ENCODE measurements at regions not wholly inside any gene's neighbourhood (a gene's known extent, or its start where the extent isn't known, plus 50 kb on each side); places are given as distances from the start of the nearest gene placed in this dataset.
"Not testable (repeated sequence)": the region's sequence is repeated elsewhere in the genome, so short reads cannot be mapped to it uniquely, and the experiment has no call there.

DNA sequence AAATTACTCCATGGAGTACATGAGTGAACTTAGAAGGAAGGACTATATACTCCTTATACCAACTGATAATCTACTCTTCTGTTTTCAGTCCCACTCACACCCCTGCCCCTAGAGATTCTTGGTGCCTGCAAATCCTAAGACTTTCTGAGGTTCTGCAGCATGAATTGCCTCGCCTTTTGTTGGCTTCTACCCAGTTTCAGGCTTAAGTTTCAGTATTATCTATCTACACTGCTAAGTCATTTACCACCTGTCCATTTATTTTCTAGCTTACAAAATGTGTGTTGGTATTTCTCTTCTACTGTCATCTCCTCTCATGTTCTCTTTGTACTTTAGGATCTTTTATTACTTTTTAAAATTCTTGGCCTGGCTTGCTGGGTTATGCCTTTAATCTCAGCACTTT, 94.4 kb upstream of the AMOT start:
- ATAC-seq: no peak

DNA sequence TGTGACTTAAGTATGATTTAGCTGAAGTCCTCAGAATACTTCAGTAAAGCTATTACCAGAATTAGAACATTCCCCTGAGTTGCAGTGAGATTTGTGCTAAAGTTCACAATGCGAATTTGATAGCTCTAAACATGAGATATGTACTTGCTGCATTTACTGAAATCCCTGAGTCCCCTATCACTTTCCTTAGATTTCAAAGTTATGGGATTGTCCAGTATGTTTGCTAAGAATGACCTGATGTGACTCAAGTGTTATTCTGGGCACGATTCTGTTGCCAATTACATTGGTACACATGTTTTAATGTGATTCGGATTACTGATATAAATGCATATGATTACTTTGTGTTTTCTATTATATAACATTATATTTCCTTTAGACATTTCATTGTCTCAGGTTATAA, 91.3 kb upstream of the AMOT start:
- TF ChIP-seq ARNTL (CRISPR knock-in tag; IDR thresholded peaks at IDR 0.05; ENCODE audit: borderline replicate concordance, low read depth) (no peak), ISL1 (CRISPR knock-in tag; IDR thresholded peaks at IDR 0.05) (no peak), TOX (CRISPR knock-in tag; IDR thresholded peaks at IDR 0.05; ENCODE audit: borderline replicate concordance) (no peak), ZNF70 (CRISPR knock-in tag; IDR thresholded peaks at IDR 0.05) (no peak), ZFP3 (CRISPR knock-in tag; IDR thresholded peaks at IDR 0.05) (no peak), TCF4 (CRISPR knock-in tag; IDR thresholded peaks at IDR 0.05; ENCODE audit: borderline replicate concordance) (no peak), ZFP30 (CRISPR knock-in tag; IDR thresholded peaks at IDR 0.05) (no peak)
- TF ChIP-seq, protein P1, sequence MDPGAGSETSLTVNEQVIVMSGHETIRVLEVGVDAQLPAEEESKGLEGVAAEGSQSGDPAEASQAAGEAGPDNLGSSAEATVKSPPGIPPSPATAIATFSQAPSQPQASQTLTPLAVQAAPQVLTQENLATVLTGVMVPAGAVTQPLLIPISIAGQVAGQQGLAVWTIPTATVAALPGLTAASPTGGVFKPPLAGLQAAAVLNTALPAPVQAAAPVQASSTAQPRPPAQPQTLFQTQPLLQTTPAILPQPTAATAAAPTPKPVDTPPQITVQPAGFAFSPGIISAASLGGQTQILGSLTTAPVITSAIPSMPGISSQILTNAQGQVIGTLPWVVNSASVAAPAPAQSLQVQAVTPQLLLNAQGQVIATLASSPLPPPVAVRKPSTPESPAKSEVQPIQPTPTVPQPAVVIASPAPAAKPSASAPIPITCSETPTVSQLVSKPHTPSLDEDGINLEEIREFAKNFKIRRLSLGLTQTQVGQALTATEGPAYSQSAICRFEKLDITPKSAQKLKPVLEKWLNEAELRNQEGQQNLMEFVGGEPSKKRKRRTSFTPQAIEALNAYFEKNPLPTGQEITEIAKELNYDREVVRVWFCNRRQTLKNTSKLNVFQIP (CRISPR knock-in tag; IDR thresholded peaks at IDR 0.05; ENCODE audit: borderline replicate concordance, low read depth): no peak
- TF ChIP-seq, protein P2, sequence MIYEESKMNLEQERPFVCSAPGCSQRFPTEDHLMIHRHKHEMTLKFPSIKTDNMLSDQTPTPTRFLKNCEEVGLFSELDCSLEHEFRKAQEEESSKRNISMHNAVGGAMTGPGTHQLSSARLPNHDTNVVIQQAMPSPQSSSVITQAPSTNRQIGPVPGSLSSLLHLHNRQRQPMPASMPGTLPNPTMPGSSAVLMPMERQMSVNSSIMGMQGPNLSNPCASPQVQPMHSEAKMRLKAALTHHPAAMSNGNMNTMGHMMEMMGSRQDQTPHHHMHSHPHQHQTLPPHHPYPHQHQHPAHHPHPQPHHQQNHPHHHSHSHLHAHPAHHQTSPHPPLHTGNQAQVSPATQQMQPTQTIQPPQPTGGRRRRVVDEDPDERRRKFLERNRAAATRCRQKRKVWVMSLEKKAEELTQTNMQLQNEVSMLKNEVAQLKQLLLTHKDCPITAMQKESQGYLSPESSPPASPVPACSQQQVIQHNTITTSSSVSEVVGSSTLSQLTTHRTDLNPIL (CRISPR knock-in tag; IDR thresholded peaks at IDR 0.05; ENCODE audit: low read depth): no peak
- TF ChIP-seq, protein P3, sequence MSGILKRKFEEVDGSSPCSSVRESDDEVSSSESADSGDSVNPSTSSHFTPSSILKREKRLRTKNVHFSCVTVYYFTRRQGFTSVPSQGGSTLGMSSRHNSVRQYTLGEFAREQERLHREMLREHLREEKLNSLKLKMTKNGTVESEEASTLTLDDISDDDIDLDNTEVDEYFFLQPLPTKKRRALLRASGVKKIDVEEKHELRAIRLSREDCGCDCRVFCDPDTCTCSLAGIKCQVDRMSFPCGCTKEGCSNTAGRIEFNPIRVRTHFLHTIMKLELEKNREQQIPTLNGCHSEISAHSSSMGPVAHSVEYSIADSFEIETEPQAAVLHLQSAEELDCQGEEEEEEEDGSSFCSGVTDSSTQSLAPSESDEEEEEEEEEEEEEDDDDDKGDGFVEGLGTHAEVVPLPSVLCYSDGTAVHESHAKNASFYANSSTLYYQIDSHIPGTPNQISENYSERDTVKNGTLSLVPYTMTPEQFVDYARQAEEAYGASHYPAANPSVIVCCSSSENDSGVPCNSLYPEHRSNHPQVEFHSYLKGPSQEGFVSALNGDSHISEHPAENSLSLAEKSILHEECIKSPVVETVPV (CRISPR knock-in tag; IDR thresholded peaks at IDR 0.05): no peak
- no peak for ATAC-seq

More for the DNA sequence above, 94.4 kb upstream of the AMOT start:
- TF ChIP-seq ZNF565 (CRISPR knock-in tag; conservative IDR thresholded peaks at IDR 0.05; ENCODE audit: low read depth): no peak
- no peak for TF ChIP-seq CSDC2 (CRISPR knock-in tag; IDR thresholded peaks at IDR 0.05)
- no peak for TF ChIP-seq ZFP30 (CRISPR knock-in tag; IDR thresholded peaks at IDR 0.05)
- no peak for TF ChIP-seq BACH2 (CRISPR knock-in tag; IDR thresholded peaks at IDR 0.05; ENCODE audit: borderline replicate concordance)
- TF ChIP-seq, protein P4, sequence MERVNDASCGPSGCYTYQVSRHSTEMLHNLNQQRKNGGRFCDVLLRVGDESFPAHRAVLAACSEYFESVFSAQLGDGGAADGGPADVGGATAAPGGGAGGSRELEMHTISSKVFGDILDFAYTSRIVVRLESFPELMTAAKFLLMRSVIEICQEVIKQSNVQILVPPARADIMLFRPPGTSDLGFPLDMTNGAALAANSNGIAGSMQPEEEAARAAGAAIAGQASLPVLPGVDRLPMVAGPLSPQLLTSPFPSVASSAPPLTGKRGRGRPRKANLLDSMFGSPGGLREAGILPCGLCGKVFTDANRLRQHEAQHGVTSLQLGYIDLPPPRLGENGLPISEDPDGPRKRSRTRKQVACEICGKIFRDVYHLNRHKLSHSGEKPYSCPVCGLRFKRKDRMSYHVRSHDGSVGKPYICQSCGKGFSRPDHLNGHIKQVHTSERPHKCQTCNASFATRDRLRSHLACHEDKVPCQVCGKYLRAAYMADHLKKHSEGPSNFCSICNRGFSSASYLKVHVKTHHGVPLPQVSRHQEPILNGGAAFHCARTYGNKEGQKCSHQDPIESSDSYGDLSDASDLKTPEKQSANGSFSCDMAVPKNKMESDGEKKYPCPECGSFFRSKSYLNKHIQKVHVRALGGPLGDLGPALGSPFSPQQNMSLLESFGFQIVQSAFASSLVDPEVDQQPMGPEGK (CRISPR knock-in tag; IDR thresholded peaks at IDR 0.05; ENCODE audit: borderline replicate concordance): no peak

DNA sequence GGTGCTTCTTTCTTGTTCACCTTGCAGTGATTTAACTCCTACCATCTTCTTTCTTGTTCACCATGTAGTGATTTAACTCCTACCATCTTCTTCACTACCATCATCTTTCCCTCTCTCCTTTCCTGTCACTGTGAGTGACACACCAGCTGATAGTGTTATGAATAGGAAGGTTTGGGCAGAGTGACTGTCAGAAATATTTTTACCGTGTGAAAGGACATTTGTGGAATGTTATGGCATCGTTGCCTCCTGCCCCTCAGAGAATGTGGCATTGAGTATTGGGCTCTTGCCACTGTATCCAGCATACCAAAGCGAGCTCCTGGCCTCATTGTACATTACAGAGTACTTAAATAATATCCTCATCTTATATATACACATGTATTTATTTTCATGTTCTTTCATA, 90.8 kb upstream of the AMOT start:
- ATAC-seq: no peak
- no peak for TF ChIP-seq SNAI2 (CRISPR knock-in tag; IDR thresholded peaks at IDR 0.05)
- no peak for TF ChIP-seq BACH2 (CRISPR knock-in tag; IDR thresholded peaks at IDR 0.05; ENCODE audit: borderline replicate concordance)
- TF ChIP-seq ZC3H10 (CRISPR knock-in tag; IDR thresholded peaks at IDR 0.05): no peak
- no peak for TF ChIP-seq ZNF70 (CRISPR knock-in tag; IDR thresholded peaks at IDR 0.05)
- TF ChIP-seq, protein P5, sequence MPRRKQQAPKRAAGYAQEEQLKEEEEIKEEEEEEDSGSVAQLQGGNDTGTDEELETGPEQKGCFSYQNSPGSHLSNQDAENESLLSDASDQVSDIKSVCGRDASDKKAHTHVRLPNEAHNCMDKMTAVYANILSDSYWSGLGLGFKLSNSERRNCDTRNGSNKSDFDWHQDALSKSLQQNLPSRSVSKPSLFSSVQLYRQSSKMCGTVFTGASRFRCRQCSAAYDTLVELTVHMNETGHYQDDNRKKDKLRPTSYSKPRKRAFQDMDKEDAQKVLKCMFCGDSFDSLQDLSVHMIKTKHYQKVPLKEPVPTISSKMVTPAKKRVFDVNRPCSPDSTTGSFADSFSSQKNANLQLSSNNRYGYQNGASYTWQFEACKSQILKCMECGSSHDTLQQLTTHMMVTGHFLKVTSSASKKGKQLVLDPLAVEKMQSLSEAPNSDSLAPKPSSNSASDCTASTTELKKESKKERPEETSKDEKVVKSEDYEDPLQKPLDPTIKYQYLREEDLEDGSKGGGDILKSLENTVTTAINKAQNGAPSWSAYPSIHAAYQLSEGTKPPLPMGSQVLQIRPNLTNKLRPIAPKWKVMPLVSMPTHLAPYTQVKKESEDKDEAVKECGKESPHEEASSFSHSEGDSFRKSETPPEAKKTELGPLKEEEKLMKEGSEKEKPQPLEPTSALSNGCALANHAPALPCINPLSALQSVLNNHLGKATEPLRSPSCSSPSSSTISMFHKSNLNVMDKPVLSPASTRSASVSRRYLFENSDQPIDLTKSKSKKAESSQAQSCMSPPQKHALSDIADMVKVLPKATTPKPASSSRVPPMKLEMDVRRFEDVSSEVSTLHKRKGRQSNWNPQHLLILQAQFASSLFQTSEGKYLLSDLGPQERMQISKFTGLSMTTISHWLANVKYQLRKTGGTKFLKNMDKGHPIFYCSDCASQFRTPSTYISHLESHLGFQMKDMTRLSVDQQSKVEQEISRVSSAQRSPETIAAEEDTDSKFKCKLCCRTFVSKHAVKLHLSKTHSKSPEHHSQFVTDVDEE (CRISPR knock-in tag; IDR thresholded peaks at IDR 0.05): no peak
- no peak for TF ChIP-seq ZFP3 (CRISPR knock-in tag; IDR thresholded peaks at IDR 0.05)
- no peak for TF ChIP-seq ISL1 (CRISPR knock-in tag; IDR thresholded peaks at IDR 0.05)
- no peak for TF ChIP-seq ARNTL (CRISPR knock-in tag; IDR thresholded peaks at IDR 0.05; ENCODE audit: borderline replicate concordance, low read depth)
- TF ChIP-seq, protein P2 (CRISPR knock-in tag; IDR thresholded peaks at IDR 0.05; ENCODE audit: low read depth): no peak

DNA sequence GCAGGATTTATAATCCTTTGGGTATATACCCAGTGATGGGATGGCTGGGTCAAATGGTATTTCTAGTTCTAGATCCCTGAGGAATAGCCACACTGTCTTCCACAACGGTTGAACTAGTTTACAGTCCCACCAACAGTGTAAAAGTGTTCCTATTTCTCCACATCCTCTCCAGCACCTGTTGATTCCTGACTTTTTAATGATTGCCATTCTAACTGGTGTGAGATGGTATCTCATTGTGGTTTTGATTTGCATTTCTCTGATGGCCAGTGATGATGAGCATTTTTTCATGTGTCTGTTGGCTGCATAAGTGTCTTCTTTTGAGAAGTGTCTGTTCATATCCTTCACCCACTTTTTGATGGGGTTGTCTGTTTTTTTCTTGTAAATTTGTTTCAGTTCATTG, 82.8 kb upstream of the AMOT start:
- not testable (repeated sequence) for ATAC-seq

Data from SK-N-SH treated with all-trans-retinoic acid at 6 μM for 48 hours (cell line).